ENCODE measurements at regions not wholly inside any gene's neighbourhood (a gene's known extent, or its start where the extent isn't known, plus 50 kb on each side); places are given as distances from the start of the nearest gene placed in this dataset.

GRCh38 chr11:80610516-80610915 lies 1169.7 kb upstream of the TENM4 start:
- H3K4me1 Mint-ChIP-seq, result peaks cover 6 to 12% of the 10 kb centered on the region in 2 experiments
- no peak overlapping the region for H2BK20ac ChIP-seq (ENCODE audit: low read depth, low read length, poor library complexity, severe bottlenecking)
- no peak overlapping the region for H3K27ac ChIP-seq (ENCODE audit: insufficient read length, low read depth, low read length)
- H3K18ac ChIP-seq (ENCODE audit: insufficient read length, low read depth, low read length), result no peak overlapping the region
- H2BK5ac ChIP-seq (ENCODE audit: insufficient read length, low read length), result no peak overlapping the region
- H3T11ph ChIP-seq (ENCODE audit: low read length), result no peak overlapping the region
- no peak overlapping the region for H2BK120ac ChIP-seq (ENCODE audit: low read depth, low read length, poor library complexity, severe bottlenecking)
- no peaks in the 10 kb centered on the region for H3K79me1 ChIP-seq (ENCODE audit: insufficient read depth, low read depth, low read length, poor library complexity, severe bottlenecking)
- no peak overlapping the region for H3K56ac ChIP-seq (ENCODE audit: insufficient read length, low read depth, low read length)
- H2BK12ac ChIP-seq (ENCODE audit: insufficient read length, low read depth, low read length), result no peak overlapping the region
- no peak for DNase-seq
- no peaks in the 10 kb centered on the region for H4K20me1 ChIP-seq (ENCODE audit: control insufficient read depth, insufficient read depth, insufficient read length)
- no peak overlapping the region for H4K8ac ChIP-seq (replicated peaks; ENCODE audit: insufficient read length, low read depth, low read length)
- no peaks in the 10 kb centered on the region for H3K9me3 ChIP-seq (ENCODE audit: control insufficient read depth, low read depth, low read length)
- no peak overlapping the region for H3K9ac ChIP-seq (ENCODE audit: extremely low read depth, insufficient read length, low read length)
- no peaks in the 10 kb centered on the region for H3K79me2 ChIP-seq (ENCODE audit: insufficient read depth, low read length)
- H3K9me3 Mint-ChIP-seq, result no peaks in the 10 kb centered on the region; a peak in 1 of 5 replicates
- H4K91ac ChIP-seq (ENCODE audit: insufficient read length, low read depth, low read length), result no peak overlapping the region
- no peak overlapping the region for H2BK15ac ChIP-seq (ENCODE audit: low read depth, low read length)
- no peaks in the 10 kb centered on the region for H3K4me1 ChIP-seq (ENCODE audit: insufficient read depth, low read length)
- H3K23ac ChIP-seq (ENCODE audit: insufficient read length, low read depth, low read length), result no peak overlapping the region
- no peak overlapping the region for H3K4me2 ChIP-seq (ENCODE audit: insufficient read depth, insufficient read length, low read length)
- no peak overlapping the region for H3K27ac Mint-ChIP-seq
- H3K14ac ChIP-seq (ENCODE audit: insufficient read depth, low read length), result no peak overlapping the region
- no peak overlapping the region for H4K5ac ChIP-seq (ENCODE audit: insufficient read length, low read depth, low read length)
- no peak overlapping the region for H2AFZ ChIP-seq (ENCODE audit: low read length)
- no peaks in the 10 kb centered on the region for H3K23me2 ChIP-seq (ENCODE audit: insufficient read length, low read depth, low read length, poor library complexity, severe bottlenecking)
- no peak overlapping the region for H3K4ac ChIP-seq (ENCODE audit: low read depth, low read length)
- no peaks in the 10 kb centered on the region for H3K27me3 ChIP-seq (ENCODE audit: insufficient read depth, low read length)
- no CpG with 5 or more reads among the region's 7 CpGs for WGBS (ENCODE audit: extremely low coverage, insufficient read length, low lambda C conversion rate)
- H3K27me3 Mint-ChIP-seq (ENCODE audit: low read depth), result no peaks in the 10 kb centered on the region
- no peak overlapping the region for H2AK5ac ChIP-seq (ENCODE audit: insufficient read length, low read length)
- H3K4me3 Mint-ChIP-seq, result no peak overlapping the region
- H3K36me3 Mint-ChIP-seq (ENCODE audit: insufficient read depth in 1 of 3, low read depth in 3 of 3), result no peaks in the 10 kb centered on the region; a peak in 1 of 7 replicates
- TF ChIP-seq CTCF (conservative IDR thresholded peaks at IDR 0.05), result no peak

Data from H9 (cell line).